Right lobe of liver (tissue), 6 donors: ENCODE measurements at regions not wholly inside any gene's neighbourhood (a gene's known extent, or its start where the extent isn't known, plus 50 kb on each side); places are given as distances from the start of the nearest gene placed in this dataset.

ENCODE experiments used
- ATAC-seq, 4 donors: fragments of 200-7000 bp; cut with Tn5 transposase; one replicate each; pipeline ENCODE4 v1.9.1; 2020; ENCODE audit warnings: mild to moderate bottlenecking in 4 of 4, moderate library complexity in 4 of 4
- DNase-seq, 3 donors: peaks; one replicate each; pipeline ENCODE4 v3.0.0-alpha.2; 2020
- H3K27ac ChIP-seq, 3 donors: fragments of 200-600 bp; one replicate each; pipeline ENCODE4 v1.8.0; 2022
- H3K27me3 ChIP-seq, 2 donors: fragments of 200-600 bp; one replicate each; pipeline ENCODE4 v1.8.0; 2022
- H3K36me3 ChIP-seq, 4 donors: fragments of 200-600 bp; sonication (generic) in 1 of 4; one replicate each; pipeline versions ENCODE4 v1.5.1 to v1.8.0; 2017 to 2022; ENCODE audit warnings: control low read depth in 1 of 4
- H3K4me1 ChIP-seq, 4 donors: fragments of 200-600 bp; sonication (generic) in 1 of 4; one replicate each; pipeline versions ENCODE4 v1.5.1 to v1.8.0; 2017 to 2022; ENCODE audit warnings: control low read depth in 1 of 4
- H3K4me3 ChIP-seq, 3 donors: fragments of 200-600 bp; one replicate each; pipeline ENCODE4 v1.8.0; 2022
- H3K9me3 ChIP-seq, 4 donors: fragments of 200-600 bp; sonication (generic) in 1 of 4; one replicate each; pipeline versions ENCODE4 v1.5.1 to v1.8.0; 2017 to 2022; ENCODE audit warnings: control low read depth in 1 of 4
- CTCF ChIP-seq, 4 donors: fragments of 200-600 bp in 3 of 4; fragments of 450-650 bp in 1 of 4; IDR thresholded peaks; one replicate each; pipeline versions ENCODE4 v1.5.1 to v1.8.0; 2016 to 2022; ENCODE audit warnings: antibody characterized with exemption in 4 of 4, mild to moderate bottlenecking in 2 of 4
- POLR2A ChIP-seq: fragments of 450-650 bp; IDR thresholded peaks from one replicate; pipeline ENCODE4 v1.6.1; 2017; ENCODE audit warnings: antibody characterized with exemption, mild to moderate bottlenecking
- WGBS: methylation state at CpG from one replicate; pipeline ENCODE4 v1.1.6; 2018; ENCODE audit warnings: low coverage, low lambda C conversion rate; ENCODE audit not compliant: insufficient coverage; ENCODE audit errors: missing lambda C conversion rate; 5-methylcytosine and 5-hydroxymethylcytosine counted together
- intact Hi-C, 2 donors: fragments of 100-400 bp; cut with DNase I; formaldehyde crosslinking; loops; one replicate each; pipeline versions ENCODE4 v1.11.2 to v1.14.1; 2022
- donor health status: DM: no; HTN: yes; CAD: no.
- donor health status: DM: no; HTN: no; CAD: no.
- donor health status: DM: no; HTN: no; CAD: no.
- donor health status: DM: no; HTN: yes; CAD: no.
- donor health status: DM: no; HTN: yes; CAD: no.

- no peak for ATAC-seq
- intact Hi-C loops: no loop called here
- DNase-seq: no peak
- no peak for TF ChIP-seq POLR2A
- TF ChIP-seq CTCF (IDR thresholded peaks at IDR 0.05): no peak
- Histone ChIP-seq H3K4me3 (no peak overlapping the region), H3K36me3 (no peaks in the 10 kb centered on the region), H3K4me1 (peaks cover 0 to 5% (median 2%) of the 10 kb centered on the region in 4 donors), H3K27me3 (no peaks in the 10 kb centered on the region), H3K27ac (no peak overlapping the region), H3K9me3 (no peaks in the 10 kb centered on the region)
- 69% methylated on average over 22 of the region's 25 CpGs for WGBS
Measured at GRCh38 chr13:112254061-112254818, 121.9 kb upstream of the SPACA7 start.

GRCh38 chr13:112254900-112255299 lies 121.3 kb upstream of the SPACA7 start:
- Histone ChIP-seq H3K27ac (no peak overlapping the region), H3K4me1 (no peaks in the 10 kb centered on the region), H3K36me3 (no peaks in the 10 kb centered on the region), H3K9me3 (no peaks in the 10 kb centered on the region), H3K4me3 (no peak overlapping the region), H3K27me3 (no peaks in the 10 kb centered on the region)
- 81% methylated on average over 11 of the region's 11 CpGs for WGBS
- ATAC-seq (no peak), DNase-seq (no peak)
- intact Hi-C loops: no loop called here
- no peak for TF ChIP-seq CTCF (IDR thresholded peaks at IDR 0.05)
- no peak for TF ChIP-seq POLR2A

- Histone ChIP-seq H3K27me3 (no peaks in the 10 kb centered on the region), H3K36me3 (no peaks in the 10 kb centered on the region), H3K27ac (no peak overlapping the region), H3K4me1 (no peaks in the 10 kb centered on the region), H3K4me3 (no peak overlapping the region), H3K9me3 (no peaks in the 10 kb centered on the region)
- intact Hi-C loops: no loop called here
- WGBS: 51% methylated on average over 3 of the region's 19 CpGs
- no peak for ATAC-seq
- no peak for DNase-seq
- TF ChIP-seq POLR2A (no peak), CTCF (IDR thresholded peaks at IDR 0.05) (no peak)
Measured at GRCh38 chr13:112255550-112256120, 120.5 kb upstream of the SPACA7 start.

GRCh38 chr13:112256716-112257494 lies 119.2 kb upstream of the SPACA7 start:
- DNase-seq (no peak), ATAC-seq (no peak)
- no peaks in the 10 kb centered on the region for H3K27me3 ChIP-seq
- H3K36me3 ChIP-seq: no peaks in the 10 kb centered on the region
- no peak overlapping the region for H3K27ac ChIP-seq
- intact Hi-C loops: no loop called here
- no peaks in the 10 kb centered on the region for H3K9me3 ChIP-seq
- WGBS: 69% methylated on average over 3 of the region's 12 CpGs
- no peaks in the 10 kb centered on the region for H3K4me1 ChIP-seq
- H3K4me3 ChIP-seq: no peak overlapping the region
- TF ChIP-seq CTCF (IDR thresholded peaks at IDR 0.05) (no peak), POLR2A (no peak)
